ENCODE measurements at regions not wholly inside any gene's neighbourhood (a gene's known extent, or its start where the extent isn't known, plus 50 kb on each side); places are given as distances from the start of the nearest gene placed in this dataset.

GRCh38 chr4:180683186-180683585, 1560.0 kb upstream of the TENM3 start:
- no peak for TF ChIP-seq POLR2A (IDR thresholded peaks at IDR 0.05)
- TF ChIP-seq, protein P1, sequence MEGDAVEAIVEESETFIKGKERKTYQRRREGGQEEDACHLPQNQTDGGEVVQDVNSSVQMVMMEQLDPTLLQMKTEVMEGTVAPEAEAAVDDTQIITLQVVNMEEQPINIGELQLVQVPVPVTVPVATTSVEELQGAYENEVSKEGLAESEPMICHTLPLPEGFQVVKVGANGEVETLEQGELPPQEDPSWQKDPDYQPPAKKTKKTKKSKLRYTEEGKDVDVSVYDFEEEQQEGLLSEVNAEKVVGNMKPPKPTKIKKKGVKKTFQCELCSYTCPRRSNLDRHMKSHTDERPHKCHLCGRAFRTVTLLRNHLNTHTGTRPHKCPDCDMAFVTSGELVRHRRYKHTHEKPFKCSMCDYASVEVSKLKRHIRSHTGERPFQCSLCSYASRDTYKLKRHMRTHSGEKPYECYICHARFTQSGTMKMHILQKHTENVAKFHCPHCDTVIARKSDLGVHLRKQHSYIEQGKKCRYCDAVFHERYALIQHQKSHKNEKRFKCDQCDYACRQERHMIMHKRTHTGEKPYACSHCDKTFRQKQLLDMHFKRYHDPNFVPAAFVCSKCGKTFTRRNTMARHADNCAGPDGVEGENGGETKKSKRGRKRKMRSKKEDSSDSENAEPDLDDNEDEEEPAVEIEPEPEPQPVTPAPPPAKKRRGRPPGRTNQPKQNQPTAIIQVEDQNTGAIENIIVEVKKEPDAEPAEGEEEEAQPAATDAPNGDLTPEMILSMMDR (IDR thresholded peaks at IDR 0.05 in 8 of 11, conservative IDR thresholded peaks at IDR 0.05 in 3 of 11) = no peak
- no peak for TF ChIP-seq POLR2AphosphoS5 (IDR thresholded peaks at IDR 0.05)
